UCSD-AML1 (cell line): ENCODE measurements at regions not wholly inside any gene's neighbourhood (a gene's known extent, or its start where the extent isn't known, plus 50 kb on each side); places are given as distances from the start of the nearest gene placed in this dataset.
"Not testable (repeated sequence)": the region's sequence is repeated elsewhere in the genome, so short reads cannot be mapped to it uniquely, and the experiment has no call there.

ENCODE experiments used
- DNase-seq: peaks from one replicate; lab custom pipeline; 2025; ENCODE audit not compliant: unreplicated experiment; lab: John Stamatoyannopoulos, UW

DNA sequence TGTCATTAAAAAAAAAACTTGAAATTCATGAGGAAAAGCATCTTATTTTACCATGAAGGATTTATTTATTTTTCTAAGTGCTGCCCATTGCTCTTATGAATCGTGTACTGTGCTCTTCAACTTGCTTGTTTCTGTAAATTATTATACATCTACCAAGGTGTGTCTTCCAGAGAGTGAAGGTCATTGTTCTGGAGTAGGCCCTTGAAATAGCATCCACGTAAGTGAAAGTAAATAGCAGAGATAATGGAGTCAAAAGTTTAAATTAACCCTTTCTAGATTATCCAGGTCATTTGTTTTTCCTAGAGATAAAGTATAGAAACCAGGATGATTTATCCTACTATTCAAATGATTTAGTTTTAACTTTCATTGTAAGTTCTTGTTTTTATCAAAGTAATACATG, 473.1 kb downstream of the DIRAS2 start:
- DNase-seq: no peak

DNA sequence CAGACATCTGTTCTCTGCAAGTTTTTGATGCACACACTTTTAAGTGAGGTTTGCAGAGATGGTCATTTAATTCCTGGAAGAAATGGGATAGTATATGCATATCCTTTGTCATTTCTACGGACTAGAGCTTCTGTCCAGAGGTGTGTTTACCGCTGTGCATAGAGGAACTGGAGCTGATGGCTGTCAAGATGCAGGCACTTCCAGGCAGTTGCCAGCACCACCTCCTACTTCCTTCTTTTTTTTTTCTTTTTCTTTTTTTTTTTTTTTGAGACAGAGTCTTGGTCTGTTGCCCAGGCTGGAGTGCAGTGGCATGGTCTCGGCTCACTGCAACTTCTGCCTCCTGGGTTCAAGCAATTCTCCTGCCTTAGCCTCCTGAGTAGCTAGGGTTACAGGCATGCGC, 468.7 kb downstream of the DIRAS2 start:
- not testable (repeated sequence) for DNase-seq

DNA sequence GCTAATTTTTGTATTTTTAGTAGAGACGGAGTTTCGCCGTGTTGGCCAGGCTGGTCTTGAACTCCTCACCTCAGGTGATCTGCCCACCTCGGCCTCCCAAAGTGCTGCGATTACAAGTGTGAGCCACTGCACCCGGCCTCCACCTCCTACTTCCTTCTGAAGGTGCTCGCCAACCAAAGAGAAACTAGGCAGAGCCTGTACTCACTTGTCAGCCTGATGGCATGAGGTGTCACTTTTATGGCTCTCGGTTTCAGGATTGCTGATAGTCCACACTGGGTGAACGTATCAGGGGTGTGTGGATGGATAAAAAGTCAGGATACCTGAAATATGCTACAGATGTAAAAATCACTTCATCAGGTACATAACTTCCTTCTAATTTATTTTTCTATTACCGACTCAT, 468.3 kb downstream of the DIRAS2 start:
- not testable (repeated sequence) for DNase-seq

DNA sequence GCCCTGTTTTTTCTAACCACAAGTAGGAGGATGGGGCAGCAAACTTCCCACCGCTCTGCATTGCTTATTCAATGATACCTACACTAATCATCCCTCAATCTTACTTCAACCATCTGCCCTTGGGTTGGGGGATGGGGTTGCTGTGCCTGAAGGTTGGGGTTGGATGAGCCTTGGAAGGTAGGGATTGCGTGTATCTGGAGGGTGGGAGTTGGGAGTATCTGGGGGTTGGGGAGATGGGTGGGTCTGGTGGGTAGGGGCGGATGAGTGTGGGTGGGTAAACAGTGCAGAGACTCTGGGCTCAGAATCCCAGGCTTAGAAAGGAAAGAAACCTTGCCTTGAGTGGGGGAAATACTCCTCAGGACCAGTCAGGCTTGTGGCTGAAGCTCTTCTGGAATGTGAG, 467.4 kb downstream of the DIRAS2 start:
- DNase-seq: no peak

DNA sequence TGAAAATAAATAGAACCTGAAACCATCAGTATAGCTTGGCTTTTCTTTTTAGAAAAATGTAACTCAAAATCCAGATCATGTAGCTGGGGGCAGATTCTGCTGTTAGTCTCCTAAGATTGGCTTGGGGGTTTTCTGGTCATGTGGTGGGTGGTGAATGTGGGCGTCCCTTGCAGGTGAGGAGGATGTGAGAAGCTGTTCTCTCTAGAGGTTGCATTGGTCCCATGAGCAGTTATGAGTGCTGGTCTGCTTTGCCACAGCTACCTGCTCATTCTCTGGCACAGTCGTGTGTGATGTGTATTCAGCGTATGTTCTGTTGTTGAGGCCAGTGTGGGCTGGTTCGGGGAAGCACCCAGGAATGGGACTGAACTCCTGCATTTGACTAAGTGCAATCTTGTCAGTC, 466.8 kb downstream of the DIRAS2 start:
- DNase-seq: no peak

DNA sequence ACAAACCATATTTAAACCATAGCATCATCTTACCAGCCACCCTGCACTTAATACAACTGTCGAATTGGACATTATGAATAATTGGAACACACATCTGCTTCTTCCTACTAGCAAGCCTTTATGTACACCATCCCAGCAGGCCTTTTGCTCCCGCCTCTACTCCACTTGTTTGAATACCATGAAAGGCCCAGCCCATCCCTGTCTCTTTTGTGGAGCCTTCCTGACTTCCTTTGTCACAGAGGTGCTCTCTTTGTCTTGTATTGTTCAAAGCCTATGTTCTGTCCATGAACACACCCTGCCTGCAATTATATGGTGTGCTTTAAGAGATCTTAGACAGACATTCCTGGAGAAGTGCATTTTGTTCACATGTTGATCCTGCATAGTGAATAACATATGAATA, 465.7 kb downstream of the DIRAS2 start:
- no peak for DNase-seq

DNA sequence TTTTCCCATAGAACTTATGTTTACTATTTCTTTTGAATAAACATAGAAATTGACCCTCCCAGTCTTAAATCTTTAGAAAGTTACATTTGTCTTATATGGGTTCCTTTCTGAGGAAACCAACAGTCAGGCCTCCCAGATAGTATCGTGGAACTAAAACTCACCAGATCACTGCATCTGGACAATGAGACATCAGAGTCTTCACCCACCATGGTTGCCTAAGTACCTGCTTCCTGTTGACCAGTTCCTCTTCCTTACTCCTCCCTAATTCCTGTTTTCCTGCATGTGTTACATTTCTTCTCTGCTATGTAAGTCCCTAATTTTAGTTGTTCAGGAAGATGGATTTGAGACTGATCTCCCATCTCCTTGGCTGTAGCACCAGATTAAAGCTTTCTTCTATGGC, 462.2 kb downstream of the DIRAS2 start:
- DNase-seq: no peak

DNA sequence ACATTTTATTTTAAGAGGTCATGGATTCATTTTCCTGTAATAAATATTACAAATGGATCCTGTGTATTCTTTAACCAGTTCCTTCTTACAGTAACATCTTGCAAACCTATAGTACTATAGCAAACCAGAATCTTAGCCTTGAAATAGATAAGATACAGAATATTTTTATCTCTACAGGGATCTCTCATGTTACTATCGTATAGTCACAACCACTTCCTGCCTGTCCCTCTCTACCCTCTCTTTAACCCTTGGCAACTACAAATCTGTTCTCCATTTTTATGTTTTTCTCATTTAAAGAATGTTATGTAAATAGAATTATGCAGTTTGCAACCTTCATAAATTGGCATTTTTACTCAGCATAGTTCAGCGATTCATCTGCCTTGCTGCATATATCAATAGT, 454.0 kb downstream of the DIRAS2 start:
- DNase-seq: no peak

DNA sequence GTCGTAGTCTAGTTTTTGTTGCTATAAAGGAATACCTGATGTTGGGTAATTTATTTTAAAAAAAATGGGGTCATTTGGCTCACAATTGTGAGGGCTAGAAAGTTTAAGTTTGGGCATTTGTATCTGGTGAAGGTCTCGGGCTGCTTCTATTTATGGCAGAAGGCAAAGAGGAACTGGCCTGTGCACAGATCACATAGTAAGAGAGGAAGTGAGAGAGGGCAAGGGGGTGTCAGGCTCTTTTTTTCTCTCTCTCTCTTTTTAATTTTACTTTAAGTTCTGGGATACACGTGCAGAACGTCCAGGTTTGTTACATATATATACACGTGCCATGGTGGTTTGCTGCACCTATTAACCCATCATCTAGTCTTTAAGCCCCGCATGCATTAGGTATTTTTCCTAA, 453.3 kb downstream of the DIRAS2 start:
- DNase-seq: no peak

DNA sequence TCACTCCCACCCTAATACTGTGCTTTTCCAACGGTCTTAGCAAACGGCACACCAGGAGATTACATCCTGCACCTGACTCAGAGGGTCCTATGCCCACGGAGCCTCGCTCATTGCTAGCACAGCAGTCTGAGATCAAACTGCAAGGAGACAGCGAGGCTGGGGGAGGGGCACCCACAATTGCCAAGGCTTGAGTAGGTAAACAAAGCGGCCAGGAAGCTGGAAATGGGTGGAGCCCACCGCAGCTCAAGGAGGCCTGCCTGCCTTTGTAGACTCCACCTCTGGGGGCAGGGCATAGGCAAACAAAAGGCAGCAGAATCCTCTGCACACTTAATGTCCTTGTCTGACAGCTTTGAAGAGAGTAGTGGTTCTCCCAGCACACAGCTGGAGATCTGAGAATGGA, 450.2 kb downstream of the DIRAS2 start:
- peak; percentile 26 for DNase-seq

DNA sequence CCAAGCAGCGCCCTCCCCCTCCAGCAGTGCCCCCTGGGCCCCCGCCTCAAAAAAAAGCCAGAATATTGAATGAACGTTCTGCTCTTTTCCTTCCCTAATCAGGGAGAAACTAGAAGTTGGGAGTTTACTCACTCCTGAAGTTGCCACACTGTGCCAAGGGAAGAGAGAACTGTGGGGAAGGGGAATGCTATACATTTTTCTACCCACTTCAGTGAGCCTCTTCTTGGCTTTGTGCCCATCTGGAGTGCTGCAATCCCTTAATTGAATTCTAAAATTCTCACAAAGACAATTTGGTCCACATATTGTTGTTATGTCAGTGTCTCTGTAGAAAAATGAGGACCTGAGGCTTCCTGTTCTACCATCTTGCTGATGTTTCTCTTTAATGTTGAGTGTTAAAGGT, 443.7 kb downstream of the DIRAS2 start:
- no peak for DNase-seq

DNA sequence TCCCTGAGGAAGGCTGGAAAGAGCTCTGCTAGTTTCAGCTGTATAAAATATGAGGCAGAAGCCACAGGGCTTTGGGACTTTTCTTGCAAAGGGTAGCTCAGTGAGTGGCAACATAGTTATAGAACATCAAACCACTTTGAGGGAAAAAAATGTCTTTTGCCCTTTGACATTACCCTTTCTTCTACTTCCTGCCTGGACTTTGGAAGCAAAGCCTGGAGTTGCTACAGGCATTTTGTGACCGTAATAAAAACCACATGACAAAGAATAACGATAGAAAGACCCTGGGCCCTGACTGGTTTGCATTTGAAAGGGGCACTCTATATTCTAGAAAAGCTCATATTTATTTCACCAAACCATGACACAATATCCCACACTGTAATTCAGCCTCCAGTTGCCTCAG, 440.9 kb downstream of the DIRAS2 start:
- DNase-seq: no peak

DNA sequence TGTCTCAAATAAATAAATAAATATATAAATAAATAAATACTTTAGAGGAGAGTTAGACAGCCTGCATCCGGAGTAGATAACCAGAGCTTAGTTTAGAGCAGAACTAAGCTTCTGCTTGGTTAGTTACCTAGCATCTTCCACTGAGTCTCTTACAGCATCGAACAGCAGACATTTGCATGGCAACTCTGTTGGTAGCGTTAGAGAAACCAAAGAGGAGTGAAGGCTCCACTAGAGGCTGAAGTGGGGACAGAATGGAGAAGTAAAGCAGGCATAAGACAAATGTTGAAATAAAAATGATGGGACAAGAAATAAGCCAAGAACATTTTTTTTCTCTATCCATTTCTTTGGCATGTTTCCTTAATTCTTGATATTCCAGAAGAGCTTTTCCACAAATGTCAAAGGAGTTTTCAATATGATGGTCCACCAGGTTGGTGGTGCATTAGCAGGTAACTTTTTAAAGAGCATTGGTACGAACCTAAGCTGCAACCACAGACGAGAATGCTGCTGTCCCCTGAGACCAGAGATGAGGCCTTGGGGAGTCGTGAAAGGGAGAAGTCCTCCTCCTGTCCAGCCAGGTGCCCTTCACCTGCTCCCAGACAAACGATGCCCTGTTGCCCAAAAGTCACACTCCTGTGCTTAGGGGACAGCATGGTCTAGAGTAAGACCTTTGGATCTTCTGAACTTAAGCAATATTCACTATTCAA, 438.3 kb downstream of the DIRAS2 start:
- no peak for DNase-seq

DNA sequence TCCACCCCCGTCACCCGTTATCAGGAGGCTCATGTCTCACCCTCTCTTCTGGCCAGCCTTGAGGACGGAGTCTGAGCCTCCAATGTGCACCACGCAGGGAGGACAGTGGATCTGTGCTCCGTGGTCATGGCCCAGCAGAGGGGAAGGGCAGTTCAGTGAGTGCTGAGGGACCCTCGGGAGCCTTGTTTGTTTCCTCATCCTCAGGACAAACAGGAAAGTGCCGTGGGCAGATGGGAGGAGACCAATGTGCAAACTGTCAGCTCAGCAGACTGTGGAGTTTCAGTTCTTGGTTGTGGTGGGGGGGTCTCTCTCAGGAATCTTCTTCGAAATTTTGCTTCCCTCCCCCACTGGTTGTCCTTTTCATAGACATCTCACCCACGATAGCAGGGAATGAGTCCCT, 429.6 kb downstream of the DIRAS2 start:
- not testable (repeated sequence) for DNase-seq

DNA sequence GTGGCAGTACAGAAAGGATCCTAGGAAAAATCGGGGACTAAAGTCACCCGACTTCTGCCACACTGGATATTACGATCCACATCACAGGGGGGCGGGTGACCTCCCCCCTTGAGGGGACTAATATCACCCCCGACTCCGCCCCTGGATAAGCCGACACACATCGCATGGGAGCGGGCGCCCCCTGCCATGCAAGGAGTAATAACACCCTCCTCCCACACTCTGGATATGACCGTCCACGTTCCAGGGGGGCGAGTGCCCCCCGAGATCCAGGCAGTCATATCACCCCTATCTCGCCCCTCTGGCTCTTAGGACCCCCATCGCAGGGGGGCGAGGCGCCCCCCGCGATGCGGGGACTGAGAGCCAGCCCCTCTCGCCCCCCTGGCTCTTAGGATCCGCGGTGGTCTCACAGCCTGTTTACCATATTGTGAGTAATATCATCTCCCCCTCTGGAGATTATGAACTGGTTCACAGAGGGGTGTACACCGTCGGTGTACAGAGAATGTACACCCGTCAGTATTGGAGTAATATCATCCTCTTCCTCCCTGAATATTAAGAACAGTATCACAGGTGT, 423.0 kb downstream of the DIRAS2 start:
- DNase-seq: peak; percentile 31

DNA sequence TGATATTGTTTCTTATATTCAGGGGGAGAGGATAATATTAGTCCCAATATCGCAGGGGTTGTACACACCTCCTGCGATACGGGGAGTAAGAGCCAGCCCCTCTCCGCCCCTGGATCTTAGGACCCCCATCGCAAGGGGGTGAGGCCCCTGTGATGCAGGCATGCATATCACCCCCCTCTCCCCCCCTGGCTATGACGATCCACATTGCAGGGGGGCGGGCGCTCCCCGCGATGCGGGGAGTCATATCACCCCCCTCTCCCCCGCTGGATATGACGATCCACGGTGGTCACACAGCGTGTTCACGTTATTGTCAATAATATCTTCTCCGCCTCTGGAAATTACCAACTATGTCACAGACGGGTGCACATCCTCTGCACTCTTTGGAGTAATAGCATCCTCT, 420.7 kb downstream of the DIRAS2 start:
- not testable (repeated sequence) for DNase-seq

DNA sequence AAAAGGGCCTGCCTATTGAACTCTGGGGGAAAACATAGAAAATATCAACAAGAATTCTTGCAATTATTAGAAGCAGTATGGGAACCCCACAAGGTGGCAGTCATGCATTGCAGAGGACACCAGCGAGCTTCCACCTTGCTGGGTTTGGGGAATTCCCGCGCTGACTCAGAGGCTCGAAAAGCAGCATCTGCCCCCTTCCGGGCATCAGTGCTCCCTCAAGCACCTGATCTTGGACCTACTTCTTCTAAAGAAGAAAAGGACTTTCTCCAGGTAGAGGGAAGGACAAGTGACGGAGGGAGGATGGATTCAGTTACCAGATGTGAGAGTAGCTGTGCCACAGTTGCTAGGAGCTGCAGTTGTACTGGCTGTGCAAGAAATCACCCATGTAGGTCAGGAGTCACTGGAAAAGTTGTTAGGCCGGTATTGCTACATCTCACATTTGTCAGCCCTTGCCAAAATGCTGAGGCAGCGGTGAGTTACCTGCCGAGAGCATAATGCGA, 415.7 kb downstream of the DIRAS2 start:
- DNase-seq: not testable (repeated sequence)

DNA sequence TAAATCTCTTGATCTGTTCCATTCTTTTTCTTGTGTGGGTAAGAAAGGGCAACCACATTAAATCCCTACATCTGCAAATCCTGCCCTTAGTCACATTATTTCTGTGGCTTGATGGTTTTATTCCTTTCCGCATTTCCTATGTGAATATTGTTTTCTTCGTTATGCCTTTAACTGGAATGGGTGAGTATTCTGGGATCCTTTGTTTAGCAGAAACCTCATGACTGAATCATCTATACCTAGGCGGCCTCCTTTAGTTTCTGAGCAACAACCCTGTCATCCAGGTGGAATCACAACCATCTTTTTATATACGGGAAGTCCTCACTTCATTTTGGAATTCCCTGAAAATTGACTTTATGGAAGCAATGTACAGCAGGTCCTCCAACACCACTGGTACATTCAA, 409.5 kb downstream of the DIRAS2 start:
- DNase-seq: not testable (repeated sequence)

DNA sequence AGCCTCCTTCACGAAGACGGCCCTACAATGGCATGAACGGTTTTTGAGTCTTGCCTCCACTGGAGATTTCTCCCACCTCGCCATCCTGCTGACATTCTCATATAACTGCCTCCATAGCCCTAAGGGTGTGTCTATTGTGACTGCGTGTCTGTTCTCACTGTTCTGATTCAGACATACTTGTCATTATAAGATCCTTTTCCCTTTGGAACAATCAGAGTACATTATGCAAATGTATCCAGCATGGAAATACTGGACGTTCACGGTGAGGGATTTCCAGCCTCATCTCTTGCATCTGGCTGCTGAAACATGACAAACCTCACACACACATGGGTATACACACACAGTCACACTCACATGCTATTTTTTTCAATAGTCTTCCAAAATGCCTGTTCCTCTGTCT, 402.1 kb downstream of the DIRAS2 start:
- DNase-seq: no peak

DNA sequence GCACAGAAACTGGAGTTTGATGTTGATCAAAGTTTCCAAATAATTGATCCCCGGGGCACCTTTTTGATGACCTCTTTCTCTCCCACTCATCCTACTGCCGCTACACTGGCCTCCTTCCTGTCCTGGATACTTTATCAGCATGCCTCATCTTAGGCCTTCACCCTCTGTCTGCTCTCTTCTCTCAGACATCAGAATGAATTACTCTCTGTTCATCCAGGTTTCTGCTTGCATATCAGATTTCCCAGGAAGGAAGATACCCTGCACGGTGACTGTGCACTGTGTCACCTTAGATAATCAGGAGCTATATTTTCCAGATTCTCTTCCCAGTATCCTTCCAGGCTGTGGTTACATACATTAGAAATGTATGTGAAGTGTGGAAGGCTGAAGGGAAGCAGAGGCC, 397.0 kb downstream of the DIRAS2 start:
- no peak for DNase-seq

DNA sequence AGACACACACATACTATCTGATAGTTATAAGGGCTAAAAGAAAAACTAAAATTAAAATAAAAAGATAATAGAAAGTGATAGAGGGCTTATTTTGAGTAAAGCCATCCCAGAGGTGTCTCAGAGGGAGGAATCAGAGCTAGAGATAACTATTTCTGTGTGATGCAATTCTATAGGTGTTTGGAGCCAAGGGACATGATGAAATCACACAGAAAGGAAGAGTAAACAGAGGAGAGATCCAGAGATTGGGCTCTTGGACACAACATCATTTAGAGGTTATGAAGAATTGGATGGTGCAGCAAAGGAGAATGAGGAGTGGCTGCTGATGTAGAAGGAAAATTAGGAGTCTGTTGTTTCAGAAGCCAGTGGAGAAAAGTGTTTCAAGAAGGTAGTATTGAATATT, 393.5 kb downstream of the DIRAS2 start:
- DNase-seq: no peak

DNA sequence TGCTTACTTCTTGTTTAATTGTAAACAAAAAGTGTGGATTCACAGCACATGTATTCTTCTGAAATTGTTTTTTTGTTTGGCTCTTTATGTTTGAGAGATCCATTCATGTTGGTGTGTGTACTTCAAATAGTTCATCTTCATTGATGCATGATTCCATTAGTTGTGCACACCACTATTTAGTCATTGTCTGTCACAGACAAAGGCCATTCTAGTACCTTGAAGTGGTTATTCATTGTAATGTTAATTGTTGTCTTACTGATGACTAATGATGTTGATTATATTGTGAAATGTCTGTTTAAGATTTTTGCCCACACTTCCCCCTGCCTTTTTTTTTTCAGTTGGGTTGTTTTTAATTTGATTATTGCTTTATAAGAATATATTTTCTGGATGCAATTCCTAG, 391.3 kb downstream of the DIRAS2 start:
- DNase-seq: no peak

DNA sequence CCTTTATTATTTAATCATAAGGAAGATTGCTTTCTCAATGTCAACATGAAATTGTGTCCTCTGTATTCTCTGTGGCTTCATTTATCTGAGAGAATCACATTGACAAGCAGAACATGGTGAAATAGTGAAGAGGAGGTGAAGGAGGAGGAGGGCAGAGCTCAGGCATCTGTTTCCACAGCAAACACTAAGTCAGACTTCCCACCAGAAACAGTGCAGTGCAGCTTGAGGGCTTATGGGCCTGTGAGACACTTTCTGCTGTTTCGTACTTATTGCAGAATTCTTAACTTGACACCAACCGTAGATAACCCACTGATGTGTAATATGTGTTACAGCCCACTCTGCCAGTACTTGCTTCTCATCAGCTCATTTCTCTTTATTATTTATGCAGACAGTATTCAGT, 386.3 kb downstream of the DIRAS2 start:
- no peak for DNase-seq
